ENCODE measurements at regions not wholly inside any gene's neighbourhood (a gene's known extent, or its start where the extent isn't known, plus 50 kb on each side); places are given as distances from the start of the nearest gene placed in this dataset.

DNA sequence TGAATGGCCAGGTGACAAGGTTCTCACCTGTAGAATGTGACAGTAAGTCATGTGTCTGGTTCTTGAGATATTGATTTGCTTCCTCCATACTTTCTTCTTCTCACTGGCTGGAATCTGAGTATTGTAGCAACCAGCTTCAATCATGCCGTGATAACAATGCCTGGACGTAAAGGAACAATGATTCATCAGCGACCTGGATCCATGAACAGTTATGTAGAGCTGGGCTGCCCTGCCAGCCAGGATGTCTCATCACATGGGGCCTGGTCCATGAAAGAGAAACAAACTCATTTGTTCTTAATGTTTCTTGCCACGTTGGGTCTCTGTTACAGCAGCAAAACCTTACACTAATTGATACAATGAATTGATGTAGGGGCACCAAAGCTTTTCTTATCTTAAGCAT, 627.2 kb downstream of the TOX3 start:
- TF ChIP-seq, protein P1, sequence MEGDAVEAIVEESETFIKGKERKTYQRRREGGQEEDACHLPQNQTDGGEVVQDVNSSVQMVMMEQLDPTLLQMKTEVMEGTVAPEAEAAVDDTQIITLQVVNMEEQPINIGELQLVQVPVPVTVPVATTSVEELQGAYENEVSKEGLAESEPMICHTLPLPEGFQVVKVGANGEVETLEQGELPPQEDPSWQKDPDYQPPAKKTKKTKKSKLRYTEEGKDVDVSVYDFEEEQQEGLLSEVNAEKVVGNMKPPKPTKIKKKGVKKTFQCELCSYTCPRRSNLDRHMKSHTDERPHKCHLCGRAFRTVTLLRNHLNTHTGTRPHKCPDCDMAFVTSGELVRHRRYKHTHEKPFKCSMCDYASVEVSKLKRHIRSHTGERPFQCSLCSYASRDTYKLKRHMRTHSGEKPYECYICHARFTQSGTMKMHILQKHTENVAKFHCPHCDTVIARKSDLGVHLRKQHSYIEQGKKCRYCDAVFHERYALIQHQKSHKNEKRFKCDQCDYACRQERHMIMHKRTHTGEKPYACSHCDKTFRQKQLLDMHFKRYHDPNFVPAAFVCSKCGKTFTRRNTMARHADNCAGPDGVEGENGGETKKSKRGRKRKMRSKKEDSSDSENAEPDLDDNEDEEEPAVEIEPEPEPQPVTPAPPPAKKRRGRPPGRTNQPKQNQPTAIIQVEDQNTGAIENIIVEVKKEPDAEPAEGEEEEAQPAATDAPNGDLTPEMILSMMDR (IDR thresholded peaks at IDR 0.05), result no peak
- no peak for TF ChIP-seq ZFX (IDR thresholded peaks at IDR 0.05; ENCODE audit: borderline replicate concordance)
